NB4 (cell line): ENCODE measurements at regions not wholly inside any gene's neighbourhood (a gene's known extent, or its start where the extent isn't known, plus 50 kb on each side); places are given as distances from the start of the nearest gene placed in this dataset.

Experiments used
- POLR2A ChIP-seq: IDR thresholded peaks from 2 replicates; pipeline ENCODE4 v1.6.1; 2011; ENCODE audit warnings: mild to moderate bottlenecking; ENCODE audit not compliant: insufficient read length; ENCODE audit errors: extremely low read depth
- TF ChIP-seq, protein P1 (sequence below): IDR thresholded peaks from one replicate; pipeline ENCODE4 v1.5.1; 2012; ENCODE audit warnings: low read depth, low read length

DNA sequence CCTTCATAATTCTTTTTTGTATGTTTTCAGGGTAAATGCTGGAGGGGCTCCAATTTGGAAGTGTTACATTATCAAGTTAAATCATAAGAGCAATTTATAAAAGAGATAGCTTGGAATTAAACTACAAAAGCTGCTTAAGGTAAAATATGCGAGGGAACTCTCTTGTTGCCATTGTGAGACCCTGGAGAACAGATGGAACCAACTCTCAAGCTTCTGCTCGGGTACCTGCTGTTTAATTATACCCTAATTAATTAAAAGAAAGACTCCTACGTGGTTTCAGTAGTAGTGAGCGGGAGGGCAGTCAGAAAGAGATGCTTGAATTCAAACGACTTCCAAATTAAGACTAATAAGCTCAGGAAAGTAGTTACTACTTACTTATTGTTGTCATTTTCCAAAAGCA is 313.1 kb upstream of the TACR3 start:
- TF ChIP-seq, protein P1, sequence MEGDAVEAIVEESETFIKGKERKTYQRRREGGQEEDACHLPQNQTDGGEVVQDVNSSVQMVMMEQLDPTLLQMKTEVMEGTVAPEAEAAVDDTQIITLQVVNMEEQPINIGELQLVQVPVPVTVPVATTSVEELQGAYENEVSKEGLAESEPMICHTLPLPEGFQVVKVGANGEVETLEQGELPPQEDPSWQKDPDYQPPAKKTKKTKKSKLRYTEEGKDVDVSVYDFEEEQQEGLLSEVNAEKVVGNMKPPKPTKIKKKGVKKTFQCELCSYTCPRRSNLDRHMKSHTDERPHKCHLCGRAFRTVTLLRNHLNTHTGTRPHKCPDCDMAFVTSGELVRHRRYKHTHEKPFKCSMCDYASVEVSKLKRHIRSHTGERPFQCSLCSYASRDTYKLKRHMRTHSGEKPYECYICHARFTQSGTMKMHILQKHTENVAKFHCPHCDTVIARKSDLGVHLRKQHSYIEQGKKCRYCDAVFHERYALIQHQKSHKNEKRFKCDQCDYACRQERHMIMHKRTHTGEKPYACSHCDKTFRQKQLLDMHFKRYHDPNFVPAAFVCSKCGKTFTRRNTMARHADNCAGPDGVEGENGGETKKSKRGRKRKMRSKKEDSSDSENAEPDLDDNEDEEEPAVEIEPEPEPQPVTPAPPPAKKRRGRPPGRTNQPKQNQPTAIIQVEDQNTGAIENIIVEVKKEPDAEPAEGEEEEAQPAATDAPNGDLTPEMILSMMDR: no peak
- no peak for TF ChIP-seq POLR2A
